Neural progenitor cell (in vitro differentiated cells): ENCODE measurements at regions not wholly inside any gene's neighbourhood (a gene's known extent, or its start where the extent isn't known, plus 50 kb on each side); places are given as distances from the start of the nearest gene placed in this dataset.
A peak's percentile ranks its signal among the peaks of the same experiment; 100 is the strongest.

ENCODE experiments used
- DNase-seq: peaks from one replicate; pipeline ENCODE4 v3.0.0-alpha.2; 2016; ENCODE audit warnings: low spot score
- H2AFZ ChIP-seq: fragments of 200-600 bp; sonication (generic); replicated peaks from 2 replicates; pipeline ENCODE4 v1.6.1; 2016; ENCODE audit warnings: antibody characterized with exemption
- H3F3A ChIP-seq: fragments of 200-600 bp; sonication (generic); 2 replicates; pipeline ENCODE4 v1.6.1; 2016; ENCODE audit warnings: antibody characterized with exemption, low read depth
- H3K27ac ChIP-seq: fragments of 200-600 bp; sonication (generic); 2 replicates; pipeline ENCODE4 v1.5.1; 2016; ENCODE audit warnings: mild to moderate bottlenecking
- H3K27me3 ChIP-seq: fragments of 200-600 bp; sonication (generic); 2 replicates; pipeline ENCODE4 v1.6.1; 2016; ENCODE audit warnings: mild to moderate bottlenecking, moderate library complexity
- H3K36me3 ChIP-seq: fragments of 200-600 bp; sonication (generic); 2 replicates; pipeline ENCODE4 v1.5.1; 2016
- H3K4me1 ChIP-seq: fragments of 200-600 bp; sonication (generic); 2 replicates; pipeline ENCODE4 v1.6.1; 2016; ENCODE audit warnings: mixed run types
- H3K4me2 ChIP-seq: fragments of 200-600 bp; sonication (generic); 2 replicates; pipeline ENCODE4 v1.6.1; 2016
- H3K4me3 ChIP-seq: fragments of 200-600 bp; sonication (generic); 2 replicates; pipeline ENCODE4 v1.5.1; 2016
- H3K79me2 ChIP-seq: fragments of 200-600 bp; sonication (generic); 2 replicates; pipeline ENCODE4 v1.6.1; 2016; ENCODE audit warnings: low read depth
- H3K9ac ChIP-seq: fragments of 200-600 bp; sonication (generic); 2 replicates; pipeline ENCODE4 v1.6.1; 2016
- H3K9me3 ChIP-seq: fragments of 200-600 bp; sonication (generic); 2 replicates; pipeline ENCODE4 v1.5.1; 2016; ENCODE audit warnings: low read depth
- H4K20me1 ChIP-seq: fragments of 200-600 bp; sonication (generic); 2 replicates; pipeline ENCODE4 v1.6.1; 2016; ENCODE audit warnings: low read depth
- H3K27ac Mint-ChIP-seq: 3 replicates; pipeline ENCODE4 v1.8.0; 2021; ENCODE audit warnings: mixed read lengths
- H3K27me3 Mint-ChIP-seq: 2 replicates; pipeline ENCODE4 v1.8.0; 2022; ENCODE audit warnings: low read depth, mild to moderate bottlenecking, inconsistent platforms, moderate library complexity, mixed read lengths; ENCODE audit not compliant: insufficient read depth
- H3K36me3 Mint-ChIP-seq: 3 replicates; pipeline ENCODE4 v1.8.0; 2021; ENCODE audit warnings: mixed read lengths
- H3K4me1 Mint-ChIP-seq: 3 replicates; pipeline ENCODE4 v1.8.0; 2021; ENCODE audit warnings: mixed read lengths
- H3K4me3 Mint-ChIP-seq: 3 replicates; pipeline ENCODE4 v1.8.0; 2021; ENCODE audit warnings: mild to moderate bottlenecking, moderate library complexity, mixed read lengths
- H3K9me3 Mint-ChIP-seq: 3 replicates; pipeline ENCODE4 v1.8.0; 2020; ENCODE audit warnings: mixed read lengths
- CTCF ChIP-seq: fragments of 200-600 bp; sonication (generic); IDR thresholded peaks from 2 replicates; pipeline ENCODE4 v1.5.1; 2017; ENCODE audit warnings: antibody characterized with exemption, mild to moderate bottlenecking
- EZH2 ChIP-seq: fragments of 200-600 bp; sonication (generic); IDR thresholded peaks from 2 replicates; pipeline ENCODE4 v1.6.1; 2017; ENCODE audit warnings: antibody characterized with exemption, mild to moderate bottlenecking, moderate library complexity
- EZH2phosphoT487 ChIP-seq: fragments of 200-600 bp; sonication (generic); IDR thresholded peaks from 2 replicates; pipeline ENCODE4 v1.6.1; 2017; ENCODE audit warnings: antibody characterized with exemption

- TF ChIP-seq EZH2phosphoT487, result no peak
- TF ChIP-seq EZH2, result no peak
- no peak for TF ChIP-seq CTCF
- H3K9me3 Mint-ChIP-seq, result no peaks in the 10 kb centered on the region
- H4K20me1 ChIP-seq, result no peaks in the 10 kb centered on the region
- H3K4me1 Mint-ChIP-seq, result no peaks in the 10 kb centered on the region
- no peak overlapping the region for H3K4me3 ChIP-seq
- H3K36me3 Mint-ChIP-seq, result no peaks in the 10 kb centered on the region
- H3K9ac ChIP-seq, result no peak overlapping the region
- H3K27ac Mint-ChIP-seq, result no peak overlapping the region
- H3K4me3 Mint-ChIP-seq, result no peak overlapping the region
- no peaks in the 10 kb centered on the region for H3K27me3 ChIP-seq
- no peaks in the 10 kb centered on the region for H3K27me3 Mint-ChIP-seq
- no peak for DNase-seq
- H3K9me3 ChIP-seq, result no peaks in the 10 kb centered on the region
- H3K27ac ChIP-seq, result no peak overlapping the region
- H3K79me2 ChIP-seq, result no peaks in the 10 kb centered on the region
- H3F3A ChIP-seq, result no peaks in the 10 kb centered on the region
- peaks cover 19% of the 10 kb centered on the region for H3K4me1 ChIP-seq
- H3K36me3 ChIP-seq, result no peaks in the 10 kb centered on the region
- H3K4me2 ChIP-seq, result no peak overlapping the region
- H2AFZ ChIP-seq, result no peak overlapping the region
Observed at GRCh38 chr4:138698641-138699040, 316.9 kb upstream of the NOCT start.

GRCh38 chr4:138697851-138698250 lies 317.7 kb upstream of the NOCT start:
- no peaks in the 10 kb centered on the region for H3K27me3 ChIP-seq
- no peak overlapping the region for H3K4me3 Mint-ChIP-seq
- H3K9me3 Mint-ChIP-seq, result no peaks in the 10 kb centered on the region
- no peak overlapping the region for H3K27ac ChIP-seq
- H3K9ac ChIP-seq, result no peak overlapping the region
- H3K36me3 Mint-ChIP-seq, result no peaks in the 10 kb centered on the region
- no peak overlapping the region for H3K4me2 ChIP-seq
- DNase-seq, result no peak
- H3K4me3 ChIP-seq, result no peak overlapping the region
- H3K4me1 Mint-ChIP-seq, result no peaks in the 10 kb centered on the region
- no peaks in the 10 kb centered on the region for H3K36me3 ChIP-seq
- no peak for TF ChIP-seq EZH2
- TF ChIP-seq EZH2phosphoT487, result no peak
- no peak for TF ChIP-seq CTCF
- peaks cover 3% of the 10 kb centered on the region for H3K27me3 Mint-ChIP-seq
- H3F3A ChIP-seq, result no peaks in the 10 kb centered on the region
- H4K20me1 ChIP-seq, result no peaks in the 10 kb centered on the region
- peaks cover 19% of the 10 kb centered on the region for H3K4me1 ChIP-seq
- no peaks in the 10 kb centered on the region for H3K9me3 ChIP-seq
- H2AFZ ChIP-seq, result no peak overlapping the region
- no peak overlapping the region for H3K27ac Mint-ChIP-seq
- H3K79me2 ChIP-seq, result no peaks in the 10 kb centered on the region

- Mint-ChIP-seq H3K4me3 (no peak overlapping the region), H3K27me3 (peaks cover 3% of the 10 kb centered on the region), H3K4me1 (no peaks in the 10 kb centered on the region), H3K9me3 (no peaks in the 10 kb centered on the region), H3K27ac (no peak overlapping the region), H3K36me3 (no peaks in the 10 kb centered on the region)
- H3K27me3 ChIP-seq, result no peaks in the 10 kb centered on the region
- H3K4me2 ChIP-seq, result no peak overlapping the region
- H3K27ac ChIP-seq, result no peak overlapping the region
- TF ChIP-seq EZH2 (no peak), CTCF (no peak), EZH2phosphoT487 (no peak)
- H2AFZ ChIP-seq, result peak overlapping the region; percentile 7
- no peaks in the 10 kb centered on the region for H3F3A ChIP-seq
- H3K36me3 ChIP-seq, result no peaks in the 10 kb centered on the region
- H4K20me1 ChIP-seq, result no peaks in the 10 kb centered on the region
- H3K79me2 ChIP-seq, result no peaks in the 10 kb centered on the region
- H3K4me1 ChIP-seq, result peaks cover 19% of the 10 kb centered on the region
- no peak overlapping the region for H3K4me3 ChIP-seq
- no peak overlapping the region for H3K9ac ChIP-seq
- H3K9me3 ChIP-seq, result no peaks in the 10 kb centered on the region
- no peak for DNase-seq
Observed at GRCh38 chr4:138696771-138697170, 318.8 kb upstream of the NOCT start.
